ENCODE measurements at regions not wholly inside any gene's neighbourhood (a gene's known extent, or its start where the extent isn't known, plus 50 kb on each side); places are given as distances from the start of the nearest gene placed in this dataset.
"Not testable (repeated sequence)": the region's sequence is repeated elsewhere in the genome, so short reads cannot be mapped to it uniquely, and the experiment has no call there.

- TF ChIP-seq POLR2AphosphoS5 (IDR thresholded peaks at IDR 0.05) (no peak), POLR2A (IDR thresholded peaks at IDR 0.05) (no peak), CTCF (IDR thresholded peaks at IDR 0.05) (no peak), EP300 (IDR thresholded peaks at IDR 0.05) (no peak)
- no peaks in the 10 kb centered on the region for H3K36me3 ChIP-seq
- no peak overlapping the region for H3K4me3 ChIP-seq
- 76 to 86% (median 85%) methylated on average over 14 of the region's 14 CpGs for WGBS, 5 donors
- H3K4me1 ChIP-seq = no peaks in the 10 kb centered on the region
- no peaks in the 10 kb centered on the region for H3K9me3 ChIP-seq
- DNase-seq = no peak
- peaks cover 0 to 19% (median 0%) of the 10 kb centered on the region in 3 donors for H3K27me3 ChIP-seq
- intact Hi-C loops (cut with DNase I; ENCODE audit: low total_unique reads) = no loop called here
- no peak overlapping the region for H3K27ac ChIP-seq
These were observed 153.2 kb upstream of the SPACA7 start for GRCh38 chr13:112222971-112223370.

GRCh38 chr13:112223929-112224328 is 152.2 kb upstream of the SPACA7 start:
- H3K9me3 ChIP-seq; DNase-seq; H3K4me3 ChIP-seq; intact Hi-C loops (cut with DNase I; ENCODE audit: low total_unique reads); H3K4me1 ChIP-seq; H3K27ac ChIP-seq; H3K36me3 ChIP-seq: not testable (repeated sequence)
- H3K27me3 ChIP-seq = peaks cover 0 to 19% (median 0%) of the 10 kb centered on the region in 3 donors
- WGBS, 5 donors = 74 to 79% (median 78%) methylated on average over 8 to 9 of the region's 9 CpGs

- Histone ChIP-seq H3K27ac (no peak overlapping the region), H3K4me1 (no peaks in the 10 kb centered on the region), H3K4me3 (no peak overlapping the region), H3K36me3 (no peaks in the 10 kb centered on the region), H3K9me3 (no peaks in the 10 kb centered on the region), H3K27me3 (peaks cover 0 to 18% (median 0%) of the 10 kb centered on the region in 3 donors)
- no peak for DNase-seq
- WGBS, 5 donors = 69 to 80% (median 75%) methylated on average over 12 of the region's 12 CpGs
- intact Hi-C loops (cut with DNase I; ENCODE audit: low total_unique reads) = no loop called here
- TF ChIP-seq CTCF (IDR thresholded peaks at IDR 0.05) (no peak), EP300 (IDR thresholded peaks at IDR 0.05) (no peak), POLR2AphosphoS5 (IDR thresholded peaks at IDR 0.05) (no peak), POLR2A (IDR thresholded peaks at IDR 0.05) (no peak)
These were observed 150.6 kb upstream of the SPACA7 start for GRCh38 chr13:112225429-112226090.

GRCh38 chr13:112226320-112227002 is 149.7 kb upstream of the SPACA7 start:
- H3K27ac ChIP-seq = no peak overlapping the region
- peaks cover 0 to 10% (median 0%) of the 10 kb centered on the region in 3 donors for H3K27me3 ChIP-seq
- WGBS, 5 donors = 72 to 81% (median 79%) methylated on average over 10 of the region's 10 CpGs
- TF ChIP-seq EP300 (IDR thresholded peaks at IDR 0.05) (no peak), POLR2AphosphoS5 (IDR thresholded peaks at IDR 0.05) (no peak), CTCF (IDR thresholded peaks at IDR 0.05) (no peak), POLR2A (IDR thresholded peaks at IDR 0.05) (no peak)
- H3K9me3 ChIP-seq = no peaks in the 10 kb centered on the region
- intact Hi-C loops (cut with DNase I; ENCODE audit: low total_unique reads) = no loop called here
- H3K4me1 ChIP-seq = no peaks in the 10 kb centered on the region
- no peaks in the 10 kb centered on the region for H3K36me3 ChIP-seq
- no peak for DNase-seq
- no peak overlapping the region for H3K4me3 ChIP-seq

GRCh38 chr13:112227031-112227430 is 149.1 kb upstream of the SPACA7 start:
- intact Hi-C loops (cut with DNase I; ENCODE audit: low total_unique reads) = no loop called here
- no peaks in the 10 kb centered on the region for H3K4me1 ChIP-seq
- TF ChIP-seq POLR2A (IDR thresholded peaks at IDR 0.05) = no peak
- TF ChIP-seq POLR2AphosphoS5 (IDR thresholded peaks at IDR 0.05) = no peak
- TF ChIP-seq EP300 (IDR thresholded peaks at IDR 0.05) = no peak
- no peak for TF ChIP-seq CTCF (IDR thresholded peaks at IDR 0.05)
- no peaks in the 10 kb centered on the region for H3K9me3 ChIP-seq
- H3K4me3 ChIP-seq = no peak overlapping the region
- 73 to 83% (median 81%) methylated on average over 12 of the region's 12 CpGs for WGBS, 5 donors
- peaks cover 0 to 7% (median 0%) of the 10 kb centered on the region in 3 donors for H3K27me3 ChIP-seq
- no peaks in the 10 kb centered on the region for H3K36me3 ChIP-seq
- no peak overlapping the region for H3K27ac ChIP-seq
- no peak for DNase-seq
